Lung (tissue), 11 donors: ENCODE measurements at regions not wholly inside any gene's neighbourhood (a gene's known extent, or its start where the extent isn't known, plus 50 kb on each side); places are given as distances from the start of the nearest gene placed in this dataset.

ENCODE experiments used
- ATAC-seq: fragments of 200-7000 bp; cut with Tn5 transposase; one replicate; pipeline ENCODE4 v1.9.1; 2020; ENCODE audit warnings: moderate number of reproducible peaks; ENCODE audit not compliant: insufficient read depth, low FRiP score
- DNase-seq, 3 donors: peaks; one replicate each; pipeline ENCODE4 v3.0.0-alpha.2; 2013 to 2017
- H3K27ac ChIP-seq, 2 donors: one replicate each; pipeline ENCODE4 v1.5.1; 2013; ENCODE audit warnings: mild to moderate bottlenecking in 2 of 2, moderate library complexity in 2 of 2, control low read depth in 1 of 2, inconsistent platforms in 1 of 2, low read depth in 1 of 2, low read length in 1 of 2
- H3K27me3 ChIP-seq, 3 donors: one replicate each; pipeline ENCODE4 v1.5.1; 2013; ENCODE audit warnings: low read length in 2 of 3; ENCODE audit not compliant: control insufficient read depth in 3 of 3, insufficient read depth in 3 of 3
- H3K36me3 ChIP-seq, 4 donors: one replicate each; pipeline ENCODE4 v1.5.1; 2013; ENCODE audit warnings: low read length in 4 of 4, mild to moderate bottlenecking in 1 of 4, moderate library complexity in 1 of 4; ENCODE audit not compliant: control insufficient read depth in 4 of 4, insufficient read depth in 4 of 4
- H3K4me1 ChIP-seq, 5 donors: one replicate each; pipeline ENCODE4 v1.5.1; 2013; ENCODE audit warnings: low read length in 5 of 5, mild to moderate bottlenecking in 2 of 5, moderate library complexity in 1 of 5; ENCODE audit not compliant: control insufficient read depth in 5 of 5, insufficient read depth in 5 of 5
- H3K4me3 ChIP-seq: one replicate; pipeline ENCODE4 v1.5.1; 2013; ENCODE audit warnings: mild to moderate bottlenecking, control low read depth, moderate library complexity
- H3K9ac ChIP-seq, 2 donors: one replicate each; pipeline ENCODE4 v1.5.1; 2013; ENCODE audit warnings: low read length in 2 of 2, control low read depth in 1 of 2; ENCODE audit not compliant: insufficient read depth in 1 of 2
- H3K9me3 ChIP-seq, 4 donors: one replicate each; pipeline ENCODE4 v1.5.1; 2013; ENCODE audit warnings: low read length in 3 of 4, mild to moderate bottlenecking in 1 of 4, moderate library complexity in 1 of 4; ENCODE audit not compliant: control insufficient read depth in 4 of 4, insufficient read depth in 3 of 4
- CTCF ChIP-seq: IDR thresholded peaks from 2 replicates; pipeline ENCODE4 v1.5.1; 2012; ENCODE audit warnings: mild to moderate bottlenecking; ENCODE audit errors: control extremely low read depth, extremely low read depth
- WGBS, 2 donors: extraction: QIAGEN DNeasy Blood & Tissue Kit; methylation state at CpG; one replicate each; pipeline ENCODE4 v1.1.7; 2013; 5-methylcytosine and 5-hydroxymethylcytosine counted together
- donor health status: control.
- donor health status: control.
- donor health status: Bipolar disorder and iron deficiency.
- donor health status: healthy.
- donor health status: DM: yes; HTN: yes; CAD: no.

DNA sequence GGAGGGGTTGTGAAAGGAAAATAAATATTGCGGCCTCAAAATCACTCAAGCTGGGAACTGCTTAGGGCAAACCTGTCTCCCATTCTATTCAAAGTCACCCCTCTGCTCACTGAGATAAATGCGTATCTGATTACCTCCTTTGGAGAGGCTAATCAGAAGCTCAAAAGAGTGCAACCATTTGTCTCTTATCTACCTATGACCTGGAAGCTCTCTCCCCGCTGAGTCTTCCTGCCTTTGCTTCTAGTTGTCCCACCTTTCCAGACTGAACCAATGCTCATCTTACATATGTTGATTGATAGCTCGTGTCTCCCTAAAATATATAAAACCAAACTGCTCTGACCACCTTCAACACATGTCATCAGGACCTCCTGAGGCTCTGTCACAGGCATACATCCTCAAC, 91.6 kb upstream of the CAMK1G start:
- H3K27me3 ChIP-seq, result no peaks in the 10 kb centered on the region
- H3K9me3 ChIP-seq, result peaks cover 0 to 6% (median 1%) of the 10 kb centered on the region in 4 donors
- H3K36me3 ChIP-seq, result no peaks in the 10 kb centered on the region
- H3K27ac ChIP-seq, result no peak overlapping the region
- TF ChIP-seq CTCF, result no peak
- no peak for DNase-seq
- no peak overlapping the region for H3K9ac ChIP-seq
- 82 to 89% methylated on average over 4 of the region's 4 CpGs for WGBS, 2 donors
- no peak overlapping the region for H3K4me3 ChIP-seq
- no peaks in the 10 kb centered on the region for H3K4me1 ChIP-seq
- no peak for ATAC-seq

DNA sequence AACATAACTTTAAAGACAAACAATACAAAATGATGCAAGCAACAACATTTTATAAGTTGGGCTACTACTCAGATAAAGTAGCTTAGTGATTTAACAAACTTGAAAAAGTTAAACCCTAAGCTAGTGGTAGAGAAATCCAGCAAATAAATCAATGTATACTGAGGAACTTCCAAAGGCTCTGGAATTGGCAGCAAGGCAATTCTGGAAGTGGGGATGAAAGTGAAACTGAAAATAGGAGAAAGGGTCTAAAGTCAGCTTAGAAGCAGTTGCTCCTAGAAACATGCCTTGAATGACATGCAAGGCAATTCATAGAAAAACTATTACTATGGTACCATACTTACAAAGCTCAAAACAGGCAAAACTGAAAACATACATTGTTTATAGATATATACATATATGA, 90.0 kb upstream of the CAMK1G start:
- no peak for ATAC-seq
- Histone ChIP-seq H3K4me3 (no peak overlapping the region), H3K27ac (no peak overlapping the region), H3K36me3 (no peaks in the 10 kb centered on the region), H3K9ac (no peak overlapping the region), H3K27me3 (no peaks in the 10 kb centered on the region), H3K9me3 (peaks cover 0 to 6% (median 0%) of the 10 kb centered on the region in 4 donors), H3K4me1 (no peaks in the 10 kb centered on the region)
- no peak for TF ChIP-seq CTCF
- peak in 2 of 3 donors; percentile 64 to 84 for DNase-seq

DNA sequence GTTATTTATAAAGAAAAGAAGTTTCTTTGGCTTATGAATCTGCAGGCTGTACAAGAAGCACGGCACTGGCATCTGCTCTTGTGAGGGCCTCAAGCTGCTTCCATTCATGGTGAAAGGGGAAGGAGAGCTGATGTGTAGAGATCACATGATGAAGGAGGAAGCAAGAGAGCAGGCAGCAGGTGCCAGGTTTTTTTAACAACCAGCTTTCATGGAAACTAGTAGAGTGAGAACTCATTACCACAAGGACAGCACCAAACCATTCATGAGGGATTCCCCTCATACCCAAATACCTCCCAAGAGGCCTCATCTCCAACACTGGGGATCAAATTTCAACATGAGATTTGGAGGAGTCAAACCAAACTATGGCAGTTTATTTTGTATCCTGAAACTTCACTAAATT, 85.8 kb upstream of the CAMK1G start:
- Histone ChIP-seq H3K36me3 (no peaks in the 10 kb centered on the region), H3K27me3 (no peaks in the 10 kb centered on the region), H3K4me3 (no peak overlapping the region), H3K4me1 (no peaks in the 10 kb centered on the region), H3K27ac (no peak overlapping the region), H3K9me3 (peaks cover 0 to 10% (median 3%) of the 10 kb centered on the region in 4 donors), H3K9ac (no peak overlapping the region)
- ATAC-seq (no peak), DNase-seq (no peak)
- no peak for TF ChIP-seq CTCF
- WGBS, 2 donors, result 85 to 88% methylated on average over 1 of the region's 1 CpG

- ATAC-seq (no peak), DNase-seq (no peak)
- H3K27ac ChIP-seq, result no peak overlapping the region
- no peaks in the 10 kb centered on the region for H3K36me3 ChIP-seq
- peaks cover 0 to 11% (median 0%) of the 10 kb centered on the region in 4 donors for H3K9me3 ChIP-seq
- no peak overlapping the region for H3K4me3 ChIP-seq
- no peaks in the 10 kb centered on the region for H3K4me1 ChIP-seq
- TF ChIP-seq CTCF, result no peak
- no peak overlapping the region for H3K9ac ChIP-seq
- WGBS, 2 donors, result 92 to 94% methylated on average over 1 of the region's 1 CpG
- H3K27me3 ChIP-seq, result no peaks in the 10 kb centered on the region
Measured at GRCh38 chr1:209500993-209501392, 82.5 kb upstream of the CAMK1G start.
